Adrenal gland (tissue), 5 donors: ENCODE measurements at regions not wholly inside any gene's neighbourhood (a gene's known extent, or its start where the extent isn't known, plus 50 kb on each side); places are given as distances from the start of the nearest gene placed in this dataset.

ENCODE experiments used
- POLR2A ChIP-seq, 2 donors: fragments of 450-650 bp; IDR thresholded peaks; one replicate each; pipeline ENCODE4 v1.6.1; 2017; ENCODE audit warnings: antibody characterized with exemption in 2 of 2, mild to moderate bottlenecking in 2 of 2, moderate library complexity in 1 of 2
- TF ChIP-seq, protein P1 (sequence below), 6 experiments: fragments of 450-650 bp in 4 of 6; fragments of 200-600 bp in 2 of 6; sonication (generic) in 1 of 6; IDR thresholded peaks; 1 replicate in 5 of 6; 2 replicates in 1 of 6; pipeline versions ENCODE4 v1.5.1 to v1.8.0; 2016 to 2021; ENCODE audit warnings: antibody characterized with exemption in 6 of 6, mild to moderate bottlenecking in 2 of 6, moderate library complexity in 1 of 6
- donor health status: DM: no; HTN: no; CAD: no.

DNA sequence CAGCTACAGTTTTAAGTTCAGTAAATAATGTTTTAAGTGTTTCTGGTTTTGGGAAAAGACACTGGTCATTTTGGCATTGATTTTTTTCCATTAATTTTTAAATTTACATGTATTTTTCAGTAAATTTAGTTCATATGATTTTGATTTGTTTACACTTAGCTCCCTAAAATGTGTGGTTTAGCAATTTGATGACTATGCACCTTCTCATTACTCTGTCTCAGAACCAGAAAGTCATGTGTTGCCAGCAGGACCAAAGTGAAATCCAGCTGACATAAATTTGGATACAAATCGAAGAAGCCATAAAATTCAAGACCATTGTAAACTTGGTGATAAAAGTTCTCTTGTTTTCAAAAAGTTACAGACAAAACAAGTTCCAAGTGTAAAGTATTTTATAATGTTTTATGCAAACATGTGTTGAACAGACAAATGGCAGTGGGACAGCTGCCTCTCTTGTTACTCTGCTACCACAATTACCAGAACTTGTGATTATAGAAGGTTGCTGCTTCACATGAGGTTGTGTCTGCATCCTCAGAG is 354.8 kb downstream of the NR2F1-AS1 start:
- TF ChIP-seq, protein P1, sequence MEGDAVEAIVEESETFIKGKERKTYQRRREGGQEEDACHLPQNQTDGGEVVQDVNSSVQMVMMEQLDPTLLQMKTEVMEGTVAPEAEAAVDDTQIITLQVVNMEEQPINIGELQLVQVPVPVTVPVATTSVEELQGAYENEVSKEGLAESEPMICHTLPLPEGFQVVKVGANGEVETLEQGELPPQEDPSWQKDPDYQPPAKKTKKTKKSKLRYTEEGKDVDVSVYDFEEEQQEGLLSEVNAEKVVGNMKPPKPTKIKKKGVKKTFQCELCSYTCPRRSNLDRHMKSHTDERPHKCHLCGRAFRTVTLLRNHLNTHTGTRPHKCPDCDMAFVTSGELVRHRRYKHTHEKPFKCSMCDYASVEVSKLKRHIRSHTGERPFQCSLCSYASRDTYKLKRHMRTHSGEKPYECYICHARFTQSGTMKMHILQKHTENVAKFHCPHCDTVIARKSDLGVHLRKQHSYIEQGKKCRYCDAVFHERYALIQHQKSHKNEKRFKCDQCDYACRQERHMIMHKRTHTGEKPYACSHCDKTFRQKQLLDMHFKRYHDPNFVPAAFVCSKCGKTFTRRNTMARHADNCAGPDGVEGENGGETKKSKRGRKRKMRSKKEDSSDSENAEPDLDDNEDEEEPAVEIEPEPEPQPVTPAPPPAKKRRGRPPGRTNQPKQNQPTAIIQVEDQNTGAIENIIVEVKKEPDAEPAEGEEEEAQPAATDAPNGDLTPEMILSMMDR (IDR thresholded peaks at IDR 0.05), result no peak
- no peak for TF ChIP-seq POLR2A (IDR thresholded peaks at IDR 0.05)
